Smooth muscle cell (in vitro differentiated cells): ENCODE measurements at regions not wholly inside any gene's neighbourhood (a gene's known extent, or its start where the extent isn't known, plus 50 kb on each side); places are given as distances from the start of the nearest gene placed in this dataset.

Experiments used
- DNase-seq: peaks from one replicate; lab custom pipeline; 2025; ENCODE audit not compliant: unreplicated experiment; lab: John Stamatoyannopoulos, UW
- H2AFZ ChIP-seq: fragments of 200-600 bp; sonication (generic); 2 replicates; pipeline ENCODE4 v1.6.0; 2016; ENCODE audit warnings: antibody characterized with exemption, low read depth, mild to moderate bottlenecking
- H3F3A ChIP-seq: fragments of 200-600 bp; sonication (generic); 2 replicates; pipeline ENCODE4 v1.6.0; 2017; ENCODE audit warnings: antibody characterized with exemption, low read depth
- H3K27ac ChIP-seq: fragments of 200-600 bp; sonication (generic); 2 replicates; pipeline ENCODE4 v1.5.1; 2016; ENCODE audit warnings: low read depth, mild to moderate bottlenecking
- H3K27me3 ChIP-seq: fragments of 200-600 bp; sonication (generic); 2 replicates; pipeline ENCODE4 v1.6.1; 2016; ENCODE audit warnings: low read depth, mild to moderate bottlenecking
- H3K36me3 ChIP-seq: fragments of 200-600 bp; sonication (generic); 2 replicates; pipeline ENCODE4 v1.5.1; 2016; ENCODE audit warnings: low read depth
- H3K4me1 ChIP-seq: fragments of 200-600 bp; sonication (generic); 2 replicates; pipeline ENCODE4 v1.5.1; 2016; ENCODE audit warnings: low read depth
- H3K4me2 ChIP-seq: fragments of 200-600 bp; sonication (generic); 2 replicates; pipeline ENCODE4 v1.6.0; 2016; ENCODE audit warnings: mild to moderate bottlenecking
- H3K4me3 ChIP-seq: fragments of 200-600 bp; sonication (generic); 2 replicates; pipeline ENCODE4 v1.5.1; 2016; ENCODE audit warnings: mild to moderate bottlenecking
- H3K79me2 ChIP-seq: fragments of 200-600 bp; sonication (generic); 2 replicates; pipeline ENCODE4 v1.6.0; 2016; ENCODE audit warnings: low read depth, mild to moderate bottlenecking
- H3K9ac ChIP-seq: fragments of 200-600 bp; sonication (generic); 2 replicates; pipeline ENCODE4 v1.6.0; 2016; ENCODE audit warnings: low read depth
- H3K9me3 ChIP-seq: fragments of 200-600 bp; sonication (generic); replicated peaks from 2 replicates; pipeline ENCODE4 v1.5.1; 2016; ENCODE audit warnings: low read depth
- H4K20me1 ChIP-seq: fragments of 200-600 bp; sonication (generic); 2 replicates; pipeline ENCODE4 v1.6.0; 2016; ENCODE audit warnings: low read depth
- WGBS: methylation state at CpG from one replicate; pipeline ENCODE4 v1.1.7; 2016; ENCODE audit warnings: low lambda C conversion rate; 5-methylcytosine and 5-hydroxymethylcytosine counted together
- TF ChIP-seq, protein P1 (sequence below): fragments of 200-600 bp; sonication (generic); IDR thresholded peaks from 2 replicates; pipeline ENCODE4 v1.5.1; 2017; ENCODE audit warnings: borderline replicate concordance, mild to moderate bottlenecking, antibody characterized with exemption; ENCODE audit not compliant: insufficient read depth, poor library complexity, severe bottlenecking

DNA sequence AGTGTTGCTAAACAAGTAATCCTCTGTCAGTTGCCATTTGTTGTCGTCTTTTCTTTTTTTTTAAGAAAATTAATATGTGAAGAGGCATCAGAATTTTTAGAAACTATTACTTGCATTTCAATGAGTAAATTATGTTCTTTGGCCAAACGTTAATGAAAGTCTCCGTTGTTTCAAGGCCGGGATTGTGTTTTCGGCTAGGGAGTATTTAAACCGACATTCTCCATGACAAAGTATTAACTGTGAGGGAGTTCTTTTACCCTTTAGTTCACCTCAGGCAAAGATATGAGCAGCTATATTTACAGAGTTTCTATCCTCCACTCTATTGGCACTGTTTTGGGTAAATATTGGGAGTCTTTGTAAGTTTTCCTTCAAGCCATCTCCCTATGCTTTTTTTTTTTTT is 668.9 kb downstream of the METTL15 start:
- Histone ChIP-seq H3K36me3 (no peaks in the 10 kb centered on the region), H3K4me2 (no peak overlapping the region), H3K27ac (no peak overlapping the region), H3K9ac (no peak overlapping the region), H3K79me2 (no peaks in the 10 kb centered on the region), H3K9me3 (no peaks in the 10 kb centered on the region), H3K4me3 (no peak overlapping the region), H3K4me1 (no peaks in the 10 kb centered on the region), H3K27me3 (no peaks in the 10 kb centered on the region), H2AFZ (no peak overlapping the region), H3F3A (no peaks in the 10 kb centered on the region), H4K20me1 (no peaks in the 10 kb centered on the region)
- TF ChIP-seq, protein P1, sequence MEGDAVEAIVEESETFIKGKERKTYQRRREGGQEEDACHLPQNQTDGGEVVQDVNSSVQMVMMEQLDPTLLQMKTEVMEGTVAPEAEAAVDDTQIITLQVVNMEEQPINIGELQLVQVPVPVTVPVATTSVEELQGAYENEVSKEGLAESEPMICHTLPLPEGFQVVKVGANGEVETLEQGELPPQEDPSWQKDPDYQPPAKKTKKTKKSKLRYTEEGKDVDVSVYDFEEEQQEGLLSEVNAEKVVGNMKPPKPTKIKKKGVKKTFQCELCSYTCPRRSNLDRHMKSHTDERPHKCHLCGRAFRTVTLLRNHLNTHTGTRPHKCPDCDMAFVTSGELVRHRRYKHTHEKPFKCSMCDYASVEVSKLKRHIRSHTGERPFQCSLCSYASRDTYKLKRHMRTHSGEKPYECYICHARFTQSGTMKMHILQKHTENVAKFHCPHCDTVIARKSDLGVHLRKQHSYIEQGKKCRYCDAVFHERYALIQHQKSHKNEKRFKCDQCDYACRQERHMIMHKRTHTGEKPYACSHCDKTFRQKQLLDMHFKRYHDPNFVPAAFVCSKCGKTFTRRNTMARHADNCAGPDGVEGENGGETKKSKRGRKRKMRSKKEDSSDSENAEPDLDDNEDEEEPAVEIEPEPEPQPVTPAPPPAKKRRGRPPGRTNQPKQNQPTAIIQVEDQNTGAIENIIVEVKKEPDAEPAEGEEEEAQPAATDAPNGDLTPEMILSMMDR, result no peak
- WGBS, result 86% methylated on average over 6 of the region's 6 CpGs
- no peak for DNase-seq

DNA sequence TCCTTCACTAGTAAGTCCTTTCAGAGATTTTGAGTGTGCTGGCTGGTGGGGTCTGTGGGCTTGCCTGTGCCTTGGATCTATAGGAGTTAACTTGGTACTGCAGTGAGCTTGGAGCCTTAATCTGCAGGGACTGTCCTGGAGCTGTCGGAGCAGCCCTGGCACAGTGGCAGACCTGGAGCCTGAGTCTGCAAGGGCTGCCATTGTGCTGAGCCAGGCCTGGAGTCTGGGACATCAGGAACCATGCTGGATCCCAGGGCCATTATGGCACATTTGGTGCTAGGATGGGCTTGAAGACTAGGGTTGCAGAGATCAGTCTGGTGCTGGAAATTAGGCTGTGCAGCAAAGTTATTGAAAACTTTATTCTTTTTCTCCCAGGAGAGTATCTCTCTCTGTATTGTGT is 665.4 kb downstream of the METTL15 start:
- H3K4me1 ChIP-seq, result no peaks in the 10 kb centered on the region
- H3K9me3 ChIP-seq, result no peaks in the 10 kb centered on the region
- H4K20me1 ChIP-seq, result no peaks in the 10 kb centered on the region
- no peak overlapping the region for H3K27ac ChIP-seq
- no peak overlapping the region for H3K9ac ChIP-seq
- no peaks in the 10 kb centered on the region for H3F3A ChIP-seq
- H3K79me2 ChIP-seq, result no peaks in the 10 kb centered on the region
- H3K36me3 ChIP-seq, result no peaks in the 10 kb centered on the region
- TF ChIP-seq, protein P1, result no peak
- no peaks in the 10 kb centered on the region for H3K27me3 ChIP-seq
- no peak overlapping the region for H3K4me2 ChIP-seq
- no peak for DNase-seq
- 89% methylated on average over 1 of the region's 1 CpG for WGBS
- H2AFZ ChIP-seq, result no peak overlapping the region
- H3K4me3 ChIP-seq, result no peak overlapping the region

DNA sequence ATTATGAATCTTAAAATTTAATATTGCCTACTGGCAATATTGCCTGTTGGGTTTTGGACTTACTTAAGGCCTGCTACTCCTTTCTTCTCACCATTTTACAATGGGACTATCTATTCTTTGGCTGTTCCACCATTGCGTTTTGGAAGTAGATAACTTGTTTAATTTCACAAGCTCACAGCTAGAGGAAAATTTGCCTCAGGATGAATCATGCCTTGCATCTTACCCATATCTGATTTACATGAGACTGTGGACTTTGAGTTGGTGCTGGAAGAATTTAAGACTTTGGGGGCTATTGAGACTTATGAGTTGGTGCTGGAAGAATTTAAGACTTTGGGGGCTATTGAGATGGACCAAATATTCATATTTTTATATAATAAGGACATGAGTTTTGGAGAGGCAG is 662.6 kb downstream of the METTL15 start:
- whole genome bisulfite sequencing, result 44% methylated on average over 1 of the region's 1 CpG
- no peak for DNase-seq
- no peaks in the 10 kb centered on the region for H3K27me3 ChIP-seq

DNA sequence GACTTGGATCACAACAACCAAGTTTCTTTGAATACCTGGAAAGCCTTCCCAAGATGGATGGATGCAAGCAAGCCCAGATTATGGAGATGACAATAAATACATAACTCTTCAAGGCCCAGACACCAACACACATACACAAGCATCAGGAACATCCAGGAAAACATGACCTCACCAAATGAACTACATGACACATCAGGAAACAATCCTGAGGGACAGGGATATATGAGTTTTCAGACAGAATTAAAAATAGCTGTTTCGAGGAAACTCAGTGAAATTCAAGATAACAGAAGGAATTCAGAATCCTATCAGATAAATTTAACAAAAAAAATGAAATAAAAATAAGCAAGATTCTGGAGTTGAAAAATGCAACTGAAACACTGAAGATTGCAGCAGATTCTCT is 659.4 kb downstream of the METTL15 start:
- Histone ChIP-seq H3K4me1 (no peaks in the 10 kb centered on the region), H2AFZ (peak overlapping the region; percentile 10), H3K4me2 (no peak overlapping the region), H3K27me3 (no peaks in the 10 kb centered on the region), H3K79me2 (no peaks in the 10 kb centered on the region), H3F3A (no peaks in the 10 kb centered on the region), H3K4me3 (no peak overlapping the region), H3K27ac (peak overlapping the region; percentile 11), H3K9me3 (no peaks in the 10 kb centered on the region), H3K9ac (no peak overlapping the region), H4K20me1 (no peaks in the 10 kb centered on the region), H3K36me3 (no peaks in the 10 kb centered on the region)
- WGBS, result 21% methylated on average over 1 of the region's 1 CpG
- TF ChIP-seq, protein P1, result no peak
- DNase-seq, result no peak

More for the DNA sequence above, 662.6 kb downstream of the METTL15 start:
- Histone ChIP-seq H3K36me3 (no peaks in the 10 kb centered on the region), H3K9ac (no peak overlapping the region), H3K79me2 (no peaks in the 10 kb centered on the region), H4K20me1 (no peaks in the 10 kb centered on the region), H3K4me1 (no peaks in the 10 kb centered on the region), H2AFZ (no peak overlapping the region), H3K4me2 (no peak overlapping the region), H3K4me3 (no peak overlapping the region), H3K27ac (no peak overlapping the region), H3K9me3 (no peaks in the 10 kb centered on the region), H3F3A (no peaks in the 10 kb centered on the region)
- TF ChIP-seq, protein P1, result no peak
